DMS153 (cell line): ENCODE measurements at regions not wholly inside any gene's neighbourhood (a gene's known extent, or its start where the extent isn't known, plus 50 kb on each side); places are given as distances from the start of the nearest gene placed in this dataset.

Source experiments
- DNase-seq: peaks from one replicate; lab custom pipeline; 2025; lab: John Stamatoyannopoulos, UW

DNA sequence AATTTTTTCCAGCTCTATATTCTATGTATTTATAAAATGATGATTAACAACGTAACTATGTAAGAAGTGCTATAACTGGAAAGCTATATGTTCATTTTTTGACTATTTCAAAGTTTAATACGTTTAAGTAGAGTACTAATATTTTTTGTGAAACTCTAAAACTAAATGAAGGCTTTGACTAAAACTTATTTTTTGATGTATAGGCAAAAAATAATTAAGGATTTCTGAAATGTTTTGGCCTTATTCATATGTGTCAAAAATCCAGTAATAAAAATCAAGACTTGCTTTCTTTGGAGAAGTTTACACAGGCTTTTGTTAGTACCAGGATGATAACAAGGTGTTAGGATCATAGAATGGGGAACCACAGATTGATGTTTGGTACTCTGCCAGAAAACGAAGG is 58.2 kb upstream of the ZEB2 start:
- no peak for DNase-seq

DNA sequence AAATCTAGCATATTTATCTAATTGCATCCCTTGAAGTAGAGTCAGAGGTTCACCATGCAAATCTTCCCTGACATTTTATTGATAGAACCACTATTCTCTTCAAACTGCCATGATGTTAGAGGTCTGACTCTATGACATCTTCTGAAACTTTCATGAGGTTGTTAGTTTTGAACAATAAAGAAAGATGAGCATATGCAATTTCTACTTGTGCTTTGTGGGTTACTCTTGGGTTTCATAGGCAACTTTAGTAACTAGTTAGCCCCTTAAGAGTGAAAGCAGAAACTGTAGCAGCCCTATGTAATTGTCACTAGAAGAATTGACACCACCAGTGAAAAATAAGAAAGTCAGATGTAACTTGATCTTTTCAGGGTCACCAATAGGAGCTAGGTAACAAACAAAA is 53.1 kb upstream of the ZEB2 start:
- DNase-seq = no peak

DNA sequence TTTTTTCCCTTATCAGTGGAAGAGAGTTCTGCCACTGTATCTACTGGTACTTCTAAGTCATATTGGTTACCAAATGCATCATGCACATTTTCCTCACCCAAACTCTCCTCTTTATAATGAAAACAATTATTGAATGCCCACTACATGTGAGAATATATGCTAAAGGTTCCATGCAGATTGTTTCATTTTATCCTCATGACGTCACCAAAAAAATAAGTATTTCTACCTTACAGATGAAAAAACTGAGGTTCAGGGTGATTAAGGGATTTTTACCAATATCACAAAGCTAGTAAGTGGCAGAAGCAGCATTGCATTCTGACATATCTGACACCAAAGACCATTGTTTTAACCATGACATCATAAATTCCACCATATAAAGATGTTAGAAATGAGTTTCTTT is 51.9 kb upstream of the ZEB2 start:
- no peak for DNase-seq

DNA sequence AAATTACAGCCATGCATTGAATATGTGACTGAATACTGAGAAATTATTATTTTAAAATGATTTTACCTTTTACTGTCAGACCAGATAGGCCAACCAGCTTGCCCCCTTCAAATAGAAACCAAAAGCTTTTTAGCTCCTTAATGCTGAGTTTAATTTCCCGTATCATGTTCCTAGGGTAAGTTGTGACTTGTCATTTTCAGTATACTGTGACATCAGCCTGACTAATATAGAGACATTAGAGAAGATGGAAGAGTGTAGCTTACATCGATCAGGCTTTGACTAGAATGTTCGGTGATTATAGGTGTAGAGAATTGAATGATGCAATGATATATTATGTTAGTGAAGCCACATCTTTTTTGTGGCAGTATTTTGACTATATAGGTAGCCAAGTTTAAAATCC is 50.6 kb upstream of the ZEB2 start:
- no peak for DNase-seq
